ENCODE measurements at regions not wholly inside any gene's neighbourhood (a gene's known extent, or its start where the extent isn't known, plus 50 kb on each side); places are given as distances from the start of the nearest gene placed in this dataset.

DNA sequence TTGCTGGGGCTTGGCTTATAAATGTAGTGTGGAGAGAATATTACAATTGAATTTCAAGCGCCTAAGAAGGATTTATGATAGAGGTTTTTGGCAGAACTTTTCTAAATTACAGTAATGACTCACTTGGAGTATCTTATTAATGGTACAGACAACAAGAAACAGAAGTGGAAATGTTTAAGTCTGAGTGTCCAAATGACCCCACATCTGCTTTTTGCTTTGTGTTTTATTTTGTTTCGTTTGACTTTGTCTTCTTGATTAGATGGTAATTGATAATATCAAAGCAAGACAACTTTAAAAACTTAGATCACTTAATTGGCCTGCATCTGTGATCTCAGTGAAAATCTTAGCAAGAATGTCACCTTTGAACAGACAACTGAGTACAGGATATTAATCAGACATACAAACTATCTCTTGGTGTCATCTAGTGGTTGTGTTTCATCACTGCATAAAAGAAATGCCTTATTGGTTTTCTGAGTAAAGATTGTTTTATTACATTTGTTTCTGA lies 577.4 kb downstream of the ISL1 start:
- Histone ChIP-seq H3K27ac (no peak overlapping the region), H3K36me3 (no peaks in the 10 kb centered on the region), H3K9me3 (peaks cover 0 to 1% of the 10 kb centered on the region in 2 donors), H3K27me3 (no peaks in the 10 kb centered on the region), H3K4me3 (no peak overlapping the region), H3K4me1 (no peaks in the 10 kb centered on the region)
- intact Hi-C loops (cut with DNase I), result no loop called here
- TF ChIP-seq, protein P1, sequence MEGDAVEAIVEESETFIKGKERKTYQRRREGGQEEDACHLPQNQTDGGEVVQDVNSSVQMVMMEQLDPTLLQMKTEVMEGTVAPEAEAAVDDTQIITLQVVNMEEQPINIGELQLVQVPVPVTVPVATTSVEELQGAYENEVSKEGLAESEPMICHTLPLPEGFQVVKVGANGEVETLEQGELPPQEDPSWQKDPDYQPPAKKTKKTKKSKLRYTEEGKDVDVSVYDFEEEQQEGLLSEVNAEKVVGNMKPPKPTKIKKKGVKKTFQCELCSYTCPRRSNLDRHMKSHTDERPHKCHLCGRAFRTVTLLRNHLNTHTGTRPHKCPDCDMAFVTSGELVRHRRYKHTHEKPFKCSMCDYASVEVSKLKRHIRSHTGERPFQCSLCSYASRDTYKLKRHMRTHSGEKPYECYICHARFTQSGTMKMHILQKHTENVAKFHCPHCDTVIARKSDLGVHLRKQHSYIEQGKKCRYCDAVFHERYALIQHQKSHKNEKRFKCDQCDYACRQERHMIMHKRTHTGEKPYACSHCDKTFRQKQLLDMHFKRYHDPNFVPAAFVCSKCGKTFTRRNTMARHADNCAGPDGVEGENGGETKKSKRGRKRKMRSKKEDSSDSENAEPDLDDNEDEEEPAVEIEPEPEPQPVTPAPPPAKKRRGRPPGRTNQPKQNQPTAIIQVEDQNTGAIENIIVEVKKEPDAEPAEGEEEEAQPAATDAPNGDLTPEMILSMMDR (IDR thresholded peaks at IDR 0.05), result no peak
- DNase-seq (peak in 1 of 4 donors; percentile 5), ATAC-seq (no peak)

DNA sequence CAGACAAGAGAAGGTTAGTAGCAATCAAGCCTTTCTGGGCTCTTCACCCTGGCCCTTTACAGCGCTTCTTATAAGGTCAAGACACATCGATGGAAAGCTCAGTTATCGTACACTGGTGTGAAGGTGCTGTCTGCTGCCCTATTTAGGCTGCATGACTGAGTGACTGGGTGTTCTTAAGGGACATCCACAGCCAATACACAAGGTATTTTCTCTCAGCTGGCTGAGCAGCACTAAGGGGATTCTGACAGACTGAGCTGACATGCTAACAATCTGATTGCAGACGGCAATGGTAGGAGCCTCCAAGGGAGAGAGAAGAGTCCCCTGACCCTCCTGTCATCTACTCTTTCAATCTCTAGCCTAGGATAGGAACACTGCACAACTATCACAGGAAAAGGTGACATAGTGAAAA lies 577.9 kb downstream of the ISL1 start:
- ATAC-seq, result no peak
- no peaks in the 10 kb centered on the region for H3K9me3 ChIP-seq
- intact Hi-C loops (cut with DNase I), result no loop called here
- TF ChIP-seq, protein P1 (IDR thresholded peaks at IDR 0.05), result no peak
- H3K4me1 ChIP-seq, result no peaks in the 10 kb centered on the region
- no peaks in the 10 kb centered on the region for H3K36me3 ChIP-seq
- no peak for DNase-seq
- H3K27ac ChIP-seq, result no peak overlapping the region
- no peaks in the 10 kb centered on the region for H3K27me3 ChIP-seq
- H3K4me3 ChIP-seq, result no peak overlapping the region

DNA sequence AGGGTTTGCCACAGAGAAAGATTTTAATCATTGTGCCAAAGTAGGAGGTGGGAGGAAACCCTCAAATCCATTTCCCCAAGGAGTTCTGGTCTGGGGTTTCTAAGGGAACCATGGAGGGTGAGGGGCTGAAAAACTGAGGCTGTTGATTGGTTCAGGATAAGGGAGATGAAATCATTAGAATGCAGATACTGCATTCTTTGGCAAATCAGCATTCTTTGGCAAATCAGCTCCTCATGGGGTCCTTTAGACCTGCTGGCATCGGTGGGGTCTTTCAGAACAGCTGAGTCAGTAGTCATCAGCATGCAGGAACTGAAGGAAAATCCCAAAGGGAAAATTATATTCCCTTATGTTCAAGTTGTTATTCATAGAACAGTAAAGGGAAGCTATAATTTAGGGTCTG lies 585.5 kb downstream of the ISL1 start:
- TF ChIP-seq, protein P1 (IDR thresholded peaks at IDR 0.05), result no peak
- H3K27ac ChIP-seq, result no peak overlapping the region
- no peak for DNase-seq
- no peak overlapping the region for H3K4me3 ChIP-seq
- H3K36me3 ChIP-seq, result no peaks in the 10 kb centered on the region
- H3K4me1 ChIP-seq, result no peaks in the 10 kb centered on the region
- H3K27me3 ChIP-seq, result no peaks in the 10 kb centered on the region
- H3K9me3 ChIP-seq, result no peaks in the 10 kb centered on the region
- intact Hi-C loops (cut with DNase I), result no loop called here
- no peak for ATAC-seq

DNA sequence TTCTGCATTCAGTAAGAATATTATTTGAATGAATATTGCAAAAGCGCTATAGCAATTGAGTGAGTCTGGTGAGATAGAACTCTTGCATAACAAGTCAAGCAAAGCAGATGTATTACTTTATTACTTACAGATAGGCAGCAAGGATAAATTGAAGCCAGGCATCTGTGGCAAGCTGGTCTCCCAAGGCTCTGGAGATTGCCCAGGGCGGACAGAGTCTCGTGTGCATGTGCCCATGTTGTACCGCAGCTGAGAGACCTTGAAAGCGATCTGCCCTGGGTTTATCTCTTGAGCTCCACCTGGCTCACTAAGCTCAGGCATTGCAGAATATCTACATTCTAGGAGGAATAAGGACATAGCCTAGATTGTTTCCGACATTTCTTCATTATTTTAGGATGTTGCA lies 591.6 kb downstream of the ISL1 start:
- H3K4me1 ChIP-seq, result no peaks in the 10 kb centered on the region
- no peaks in the 10 kb centered on the region for H3K9me3 ChIP-seq
- no peak overlapping the region for H3K4me3 ChIP-seq
- DNase-seq, result no peak
- H3K36me3 ChIP-seq, result no peaks in the 10 kb centered on the region
- intact Hi-C loops (cut with DNase I), result no loop called here
- H3K27ac ChIP-seq, result no peak overlapping the region
- ATAC-seq, result no peak
- TF ChIP-seq, protein P1 (IDR thresholded peaks at IDR 0.05), result no peak
- no peaks in the 10 kb centered on the region for H3K27me3 ChIP-seq

DNA sequence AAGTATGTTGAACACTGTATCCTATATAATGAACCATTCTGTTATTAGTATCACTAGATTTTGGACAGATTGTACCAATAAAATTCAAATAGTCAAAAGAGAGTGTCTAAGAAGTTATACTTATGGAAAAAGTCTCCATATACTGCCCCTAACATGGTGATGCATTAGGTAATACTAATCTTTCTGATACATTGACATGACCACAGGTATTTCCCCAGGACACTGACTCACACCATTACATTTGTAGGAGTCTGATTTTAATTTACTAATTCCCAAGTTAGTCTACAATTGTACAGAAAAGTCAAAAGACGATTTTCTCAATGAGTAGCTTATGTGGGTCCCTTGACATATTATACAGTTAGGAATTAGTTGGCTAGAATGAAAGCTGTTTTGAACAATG lies 593.8 kb downstream of the ISL1 start:
- Histone ChIP-seq H3K4me3 (no peak overlapping the region), H3K27ac (no peak overlapping the region), H3K27me3 (no peaks in the 10 kb centered on the region), H3K36me3 (no peaks in the 10 kb centered on the region), H3K9me3 (no peaks in the 10 kb centered on the region), H3K4me1 (no peaks in the 10 kb centered on the region)
- intact Hi-C loops (cut with DNase I), result no loop called here
- TF ChIP-seq, protein P1 (IDR thresholded peaks at IDR 0.05), result no peak
- DNase-seq, result no peak
- ATAC-seq, result no peak

All from left lung (tissue), 4 donors.